Rectal smooth muscle tissue (tissue), 1 donor: ENCODE measurements at regions not wholly inside any gene's neighbourhood (a gene's known extent, or its start where the extent isn't known, plus 50 kb on each side); places are given as distances from the start of the nearest gene placed in this dataset.

Experiments used
- H3K27ac ChIP-seq: one replicate; pipeline ENCODE4 v1.7.0; 2013; ENCODE audit warnings: low read depth, low read length, inconsistent platforms
- H3K27me3 ChIP-seq: one replicate; pipeline ENCODE4 v1.7.0; 2013; ENCODE audit warnings: low read length; ENCODE audit not compliant: control insufficient read depth, insufficient read depth
- H3K36me3 ChIP-seq: one replicate; pipeline ENCODE4 v1.7.0; 2013; ENCODE audit warnings: low read length; ENCODE audit not compliant: control insufficient read depth, insufficient read depth
- H3K4me1 ChIP-seq: one replicate; pipeline ENCODE4 v1.7.0; 2013; ENCODE audit warnings: low read length; ENCODE audit not compliant: control insufficient read depth, insufficient read depth
- H3K4me3 ChIP-seq: one replicate; pipeline ENCODE4 v1.7.0; 2013; ENCODE audit warnings: low read length
- H3K9ac ChIP-seq: one replicate; pipeline ENCODE4 v1.7.0; 2013; ENCODE audit warnings: low read length

DNA sequence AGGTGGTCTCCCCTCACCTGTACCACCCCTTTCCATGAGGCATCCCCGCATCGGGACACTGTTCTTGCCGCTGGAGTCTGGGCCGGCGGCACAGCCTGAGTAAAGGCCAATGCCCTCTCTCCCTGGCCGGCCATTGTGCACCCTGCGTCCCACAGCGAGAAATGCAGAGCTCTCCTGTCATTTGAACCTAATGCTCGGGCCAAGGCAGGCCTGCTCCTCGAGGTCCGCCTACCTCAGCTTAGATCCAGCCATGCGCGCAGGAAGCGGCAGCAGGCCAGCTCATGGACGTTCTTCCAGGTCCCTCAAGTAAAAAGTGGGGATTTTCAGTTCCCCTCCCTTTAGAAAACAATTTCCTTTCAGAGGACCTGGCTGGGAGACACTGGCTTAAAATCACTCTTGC, 135.0 kb downstream of the HSD17B3 start:
- Histone ChIP-seq H3K27me3 (no peaks in the 10 kb centered on the region), H3K27ac (no peak overlapping the region), H3K4me3 (no peak overlapping the region), H3K9ac (no peak overlapping the region), H3K36me3 (no peaks in the 10 kb centered on the region), H3K4me1 (no peaks in the 10 kb centered on the region)

DNA sequence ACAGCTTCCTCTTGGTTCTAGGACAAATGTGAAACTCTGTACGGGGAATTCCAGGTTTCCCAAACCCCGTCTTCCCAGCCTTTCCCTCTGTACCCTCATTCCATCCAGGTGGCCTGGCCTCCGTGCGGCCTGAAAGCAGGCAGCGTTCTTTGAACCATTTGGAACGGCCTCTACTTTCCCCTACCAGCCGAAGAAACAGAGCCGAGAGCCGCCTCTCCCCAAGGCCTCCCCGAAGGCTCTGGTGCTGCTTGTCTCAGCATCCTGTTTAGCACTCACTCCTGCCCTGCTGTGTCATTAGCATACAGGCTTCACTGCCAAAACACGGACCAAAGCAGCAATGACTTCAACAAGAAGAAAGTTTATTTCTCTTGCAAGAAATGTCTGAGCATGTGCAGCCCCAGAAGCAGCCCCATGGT, 137.7 kb downstream of the HSD17B3 start:
- no peaks in the 10 kb centered on the region for H3K4me1 ChIP-seq
- H3K27me3 ChIP-seq = no peaks in the 10 kb centered on the region
- H3K9ac ChIP-seq = no peak overlapping the region
- no peak overlapping the region for H3K4me3 ChIP-seq
- H3K27ac ChIP-seq = no peak overlapping the region
- H3K36me3 ChIP-seq = no peaks in the 10 kb centered on the region

DNA sequence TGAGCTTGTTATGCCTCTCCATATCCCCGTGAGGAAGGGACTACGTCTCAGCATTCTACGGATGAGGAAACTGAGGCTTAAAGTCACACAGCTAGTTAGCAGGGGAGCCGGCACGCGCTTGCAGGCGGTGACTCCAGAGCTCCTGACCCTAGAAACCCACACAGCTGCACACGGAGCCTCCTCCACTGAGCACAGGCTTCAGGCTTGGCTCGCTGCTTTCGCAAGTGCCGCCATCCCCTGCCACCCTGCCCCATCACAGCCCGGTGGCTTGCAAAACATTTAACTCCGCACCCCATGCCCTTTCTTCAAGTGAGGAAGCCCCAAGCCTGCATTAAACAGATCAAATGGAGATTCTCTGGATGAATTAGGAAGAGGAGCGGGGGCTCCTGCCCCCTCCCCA, 138.3 kb downstream of the HSD17B3 start:
- H3K36me3 ChIP-seq = no peaks in the 10 kb centered on the region
- no peak overlapping the region for H3K27ac ChIP-seq
- no peak overlapping the region for H3K4me3 ChIP-seq
- no peaks in the 10 kb centered on the region for H3K4me1 ChIP-seq
- no peak overlapping the region for H3K9ac ChIP-seq
- no peaks in the 10 kb centered on the region for H3K27me3 ChIP-seq

DNA sequence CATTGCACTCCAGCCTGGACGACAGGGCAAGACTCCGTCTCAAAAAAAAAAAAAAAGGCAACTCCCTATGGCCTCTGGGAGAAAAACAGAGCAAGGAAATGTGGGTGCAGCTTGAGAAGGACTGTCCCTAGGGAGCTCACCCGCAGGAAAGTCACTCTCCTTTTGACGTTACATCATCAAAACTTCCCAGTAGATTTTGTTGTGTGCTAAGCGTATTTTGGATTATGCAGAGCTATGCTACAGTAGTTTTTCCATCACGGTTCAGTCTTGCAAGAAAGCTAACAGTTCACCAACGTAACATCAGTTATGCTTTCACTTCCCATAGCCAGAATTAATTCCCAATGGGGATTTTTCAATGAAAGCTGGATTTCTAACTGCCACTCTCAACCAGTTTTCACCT, 138.8 kb downstream of the HSD17B3 start:
- no peak overlapping the region for H3K4me3 ChIP-seq
- H3K36me3 ChIP-seq = no peaks in the 10 kb centered on the region
- H3K27ac ChIP-seq = no peak overlapping the region
- no peaks in the 10 kb centered on the region for H3K27me3 ChIP-seq
- H3K4me1 ChIP-seq = no peaks in the 10 kb centered on the region
- H3K9ac ChIP-seq = no peak overlapping the region

DNA sequence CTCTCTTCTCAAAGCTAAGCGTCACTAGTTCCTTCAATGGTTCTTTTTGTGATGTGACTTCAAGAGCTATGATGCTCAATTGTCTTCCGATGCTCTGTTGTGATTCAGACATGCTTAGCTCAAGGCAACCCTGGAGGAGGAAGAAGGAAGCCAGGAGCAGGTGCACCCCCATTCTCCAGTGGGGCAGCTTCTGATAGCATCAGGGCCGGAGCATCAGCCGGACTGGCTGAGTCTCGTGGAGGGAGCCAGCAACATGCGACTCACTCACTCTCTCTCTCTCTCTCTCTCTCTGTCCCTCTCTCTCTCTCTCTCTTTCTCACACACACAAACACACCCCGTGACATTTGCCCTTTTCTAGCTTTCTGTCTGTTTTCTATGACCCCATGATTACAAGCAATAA, 140.2 kb downstream of the HSD17B3 start:
- H3K4me1 ChIP-seq = no peaks in the 10 kb centered on the region
- no peaks in the 10 kb centered on the region for H3K27me3 ChIP-seq
- H3K36me3 ChIP-seq = no peaks in the 10 kb centered on the region
- no peak overlapping the region for H3K9ac ChIP-seq
- no peak overlapping the region for H3K27ac ChIP-seq
- H3K4me3 ChIP-seq = no peak overlapping the region

DNA sequence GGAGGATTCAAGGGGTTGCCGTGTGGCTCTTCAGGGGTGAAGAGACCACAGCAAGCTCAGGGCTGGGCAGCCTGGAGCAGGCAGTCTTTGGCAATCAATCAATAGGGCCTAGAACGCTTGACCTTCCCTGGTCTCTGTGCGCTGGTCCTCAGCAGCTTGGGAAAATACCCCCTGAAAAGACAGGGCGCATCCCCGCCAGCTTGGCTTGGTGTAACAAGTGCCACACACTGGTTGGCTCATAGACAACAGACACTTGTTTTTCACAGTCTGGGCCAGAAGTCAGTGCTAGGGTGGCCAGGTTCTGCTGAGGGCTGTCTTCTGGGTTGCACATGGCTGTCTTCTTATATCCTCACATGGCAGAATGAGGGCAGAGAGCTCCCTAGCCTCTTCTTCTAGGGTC, 141.1 kb downstream of the HSD17B3 start:
- Histone ChIP-seq H3K27me3 (no peaks in the 10 kb centered on the region), H3K4me3 (no peak overlapping the region), H3K9ac (no peak overlapping the region), H3K4me1 (no peaks in the 10 kb centered on the region), H3K27ac (no peak overlapping the region), H3K36me3 (no peaks in the 10 kb centered on the region)

DNA sequence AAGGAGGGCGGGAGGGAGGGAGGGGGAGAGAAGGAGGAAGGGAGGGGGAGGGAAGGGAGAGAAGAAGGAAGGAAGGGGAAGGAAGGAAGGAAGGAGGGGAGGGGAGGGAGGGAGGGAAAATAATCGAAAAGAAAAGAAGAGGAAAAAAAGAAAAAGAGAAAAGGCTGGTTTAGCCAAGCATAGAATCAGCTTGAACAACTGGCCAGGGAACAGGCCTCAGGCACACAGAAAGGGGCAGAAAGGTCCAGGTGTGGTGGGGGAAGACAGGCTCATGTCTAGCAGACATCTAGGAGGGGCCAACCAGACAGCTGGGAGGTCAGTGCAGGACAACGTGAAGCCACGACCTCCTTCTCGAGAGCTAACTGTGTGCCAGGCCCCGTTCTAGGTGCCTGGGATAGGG, 141.8 kb downstream of the HSD17B3 start:
- H3K27me3 ChIP-seq = no peaks in the 10 kb centered on the region
- H3K27ac ChIP-seq = no peak overlapping the region
- H3K9ac ChIP-seq = no peak overlapping the region
- H3K4me3 ChIP-seq = no peak overlapping the region
- H3K36me3 ChIP-seq = no peaks in the 10 kb centered on the region
- no peaks in the 10 kb centered on the region for H3K4me1 ChIP-seq

DNA sequence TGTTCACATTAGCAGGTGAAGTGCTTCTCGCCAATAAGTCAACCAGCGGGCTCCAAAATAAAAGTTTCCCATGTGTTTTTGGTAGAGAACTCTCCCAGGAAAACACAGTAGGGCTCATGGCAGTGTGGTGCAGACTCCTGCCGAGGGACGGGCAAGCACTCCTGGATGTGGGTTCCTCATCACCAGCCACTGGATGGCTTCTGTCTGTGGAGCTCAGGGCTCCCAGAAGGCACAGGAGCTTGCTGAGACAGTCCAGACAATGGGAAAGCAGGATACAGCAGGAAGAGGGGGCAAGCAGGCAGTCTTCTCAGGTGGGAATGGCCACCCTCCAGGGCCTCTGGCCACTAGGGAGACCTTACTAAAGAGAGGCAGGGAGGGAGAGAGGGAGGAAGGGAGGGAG, 142.4 kb downstream of the HSD17B3 start:
- H3K27me3 ChIP-seq = no peaks in the 10 kb centered on the region
- H3K4me1 ChIP-seq = no peaks in the 10 kb centered on the region
- H3K27ac ChIP-seq = no peak overlapping the region
- no peak overlapping the region for H3K9ac ChIP-seq
- no peaks in the 10 kb centered on the region for H3K36me3 ChIP-seq
- no peak overlapping the region for H3K4me3 ChIP-seq

DNA sequence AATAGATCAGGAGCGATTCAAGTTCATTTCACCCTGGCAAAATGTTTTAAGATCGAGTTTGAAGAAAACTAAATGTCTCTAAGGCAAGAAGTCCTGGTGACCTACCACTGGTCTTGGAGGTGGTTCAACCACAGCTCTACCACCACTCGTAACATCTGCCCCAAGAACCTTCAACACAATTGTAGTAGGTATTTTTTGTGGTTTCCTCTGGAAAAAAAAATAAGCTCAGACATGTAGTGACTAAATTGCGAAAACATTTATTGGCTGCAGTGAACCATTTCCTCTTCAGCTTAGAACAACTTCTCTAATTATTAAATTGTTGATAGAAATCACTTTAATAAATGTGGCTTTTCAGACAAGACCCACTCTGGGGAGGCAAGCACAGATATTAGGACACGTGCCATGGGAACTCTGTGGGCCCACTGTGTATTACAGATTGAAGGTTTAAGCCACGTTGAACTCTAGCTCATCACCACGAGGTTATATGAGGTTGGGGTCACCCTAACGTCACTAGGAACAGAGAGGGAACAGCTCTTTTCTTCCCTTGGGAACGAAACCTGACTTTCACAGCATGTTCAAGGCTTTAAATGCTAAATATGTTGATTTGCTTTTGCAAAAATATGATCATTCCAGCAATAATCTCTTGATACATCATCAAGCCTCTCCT, 142.9 kb downstream of the HSD17B3 start:
- H3K27me3 ChIP-seq = no peaks in the 10 kb centered on the region

DNA sequence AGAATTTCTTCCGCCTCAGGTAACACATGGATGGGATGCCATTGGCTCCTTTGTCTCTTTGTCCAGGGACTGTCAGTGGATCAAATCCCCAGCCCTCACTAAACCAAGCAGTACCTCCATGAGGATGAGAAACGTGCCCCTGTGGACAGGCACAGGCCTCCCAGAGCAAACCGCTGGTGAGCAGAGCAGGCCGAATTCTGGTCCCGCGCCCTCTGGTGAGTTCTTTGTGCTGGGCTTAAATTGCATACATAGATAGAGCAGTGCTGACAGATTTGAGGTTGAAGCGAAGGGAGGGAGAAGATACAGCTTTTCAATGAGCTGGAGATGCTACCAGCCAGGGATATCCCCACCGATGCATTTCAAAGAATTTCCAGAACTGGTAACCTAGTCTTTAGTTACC, 143.8 kb downstream of the HSD17B3 start:
- H3K4me1 ChIP-seq = no peaks in the 10 kb centered on the region
- no peak overlapping the region for H3K4me3 ChIP-seq
- no peaks in the 10 kb centered on the region for H3K27me3 ChIP-seq
- H3K36me3 ChIP-seq = no peaks in the 10 kb centered on the region
- H3K27ac ChIP-seq = no peak overlapping the region
- H3K9ac ChIP-seq = no peak overlapping the region

More for the DNA sequence above, 142.9 kb downstream of the HSD17B3 start:
- Histone ChIP-seq H3K4me3 (no peak overlapping the region), H3K9ac (no peak overlapping the region), H3K36me3 (no peaks in the 10 kb centered on the region), H3K27ac (no peak overlapping the region), H3K4me1 (no peaks in the 10 kb centered on the region)

DNA sequence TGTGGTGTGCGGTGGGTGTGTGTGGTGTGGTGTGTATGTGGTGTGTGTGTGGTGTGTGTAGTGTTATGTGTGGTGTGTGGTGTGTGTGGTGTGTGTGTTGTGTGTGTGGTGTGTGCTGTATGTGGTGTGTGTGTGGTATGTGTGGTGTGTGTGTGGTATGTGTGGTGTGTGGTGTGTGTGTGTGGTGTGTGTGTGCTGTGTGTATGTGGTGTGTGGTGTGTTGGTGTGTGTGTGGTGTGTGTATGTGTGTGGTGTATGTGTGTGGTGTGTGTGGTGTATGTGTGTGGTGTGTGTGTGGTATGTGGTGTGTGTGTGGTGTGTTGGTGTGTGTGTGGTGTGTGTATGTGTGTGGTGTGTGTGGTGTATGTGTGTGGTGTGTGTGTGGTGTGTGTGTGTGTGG, 144.3 kb downstream of the HSD17B3 start:
- Histone ChIP-seq H3K36me3 (no peaks in the 10 kb centered on the region), H3K9ac (no peak overlapping the region), H3K27ac (no peak overlapping the region), H3K27me3 (no peaks in the 10 kb centered on the region), H3K4me1 (no peaks in the 10 kb centered on the region), H3K4me3 (no peak overlapping the region)

DNA sequence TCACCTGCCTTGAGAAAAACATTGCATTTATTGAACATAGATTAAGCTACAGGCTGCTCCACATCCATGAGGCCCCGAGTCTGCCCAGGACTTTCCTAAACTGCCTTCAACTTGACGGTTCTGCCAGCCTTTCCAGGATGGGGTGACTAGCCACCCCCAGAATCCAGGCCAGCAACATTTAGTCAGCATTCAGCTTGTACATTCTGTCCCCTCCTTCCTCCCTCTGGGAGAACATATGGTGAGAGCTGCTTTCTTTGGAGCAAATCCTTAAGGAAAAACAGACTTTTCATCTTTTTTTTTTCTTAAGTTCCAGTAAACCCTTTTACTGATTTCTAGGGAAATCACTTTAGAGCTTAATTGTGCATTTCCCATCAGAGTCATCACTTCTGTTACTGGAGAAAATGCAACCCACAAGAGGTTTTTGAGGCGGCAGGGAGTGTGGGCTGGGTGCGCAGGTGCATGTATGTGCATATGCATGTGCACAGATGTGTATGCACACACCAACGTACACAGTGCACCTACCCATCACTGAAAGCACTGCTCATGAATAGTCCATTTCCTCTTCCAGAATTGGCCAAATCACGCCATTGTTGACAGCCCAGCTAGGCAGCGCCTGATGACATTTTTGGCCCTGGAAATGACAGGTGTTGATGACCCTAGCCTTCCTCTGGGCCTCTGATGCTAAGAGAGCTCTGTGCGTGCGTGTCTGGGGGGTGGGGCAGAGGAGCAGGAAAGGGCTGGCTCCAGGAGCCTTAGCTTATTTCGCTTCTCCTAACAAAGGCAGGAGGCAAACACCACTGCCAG, 145.6 kb downstream of the HSD17B3 start:
- no peaks in the 10 kb centered on the region for H3K27me3 ChIP-seq
- H3K9ac ChIP-seq = no peak overlapping the region
- no peak overlapping the region for H3K27ac ChIP-seq
- no peak overlapping the region for H3K4me3 ChIP-seq
- no peaks in the 10 kb centered on the region for H3K36me3 ChIP-seq
- H3K4me1 ChIP-seq = no peaks in the 10 kb centered on the region

DNA sequence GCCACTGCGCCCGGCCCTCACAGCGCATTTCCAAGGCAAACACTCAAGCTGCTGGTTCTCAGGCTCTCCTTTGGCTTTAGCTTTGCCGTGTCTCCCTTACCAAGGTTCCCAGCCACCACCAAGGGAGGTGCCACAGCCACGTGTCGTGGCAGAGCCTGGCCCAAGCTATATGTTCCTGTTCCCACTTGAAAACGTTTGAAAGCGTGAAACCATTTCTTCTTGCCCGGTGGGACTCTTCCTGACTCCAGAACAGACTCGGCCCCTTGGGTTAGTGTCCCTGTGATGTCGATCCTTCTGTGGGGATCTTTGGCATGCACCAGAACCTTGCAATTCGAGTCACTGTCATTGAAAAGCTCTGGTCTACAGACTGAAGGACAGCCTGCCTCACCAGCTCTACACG, 147.9 kb downstream of the HSD17B3 start:
- no peak overlapping the region for H3K9ac ChIP-seq

More for the DNA sequence above, 147.9 kb downstream of the HSD17B3 start:
- no peaks in the 10 kb centered on the region for H3K4me1 ChIP-seq
- H3K27me3 ChIP-seq = no peaks in the 10 kb centered on the region
- no peak overlapping the region for H3K4me3 ChIP-seq
- H3K27ac ChIP-seq = no peak overlapping the region
- H3K36me3 ChIP-seq = no peaks in the 10 kb centered on the region
